Stimulated activated CD4-positive, alpha-beta T cell treated with anti-CD3 and anti-CD28 coated beads, Interleukin-1b, Interleukin-23, amount 100 ng/mL, for 4 hours (primary cell): ENCODE measurements at regions not wholly inside any gene's neighbourhood (a gene's known extent, or its start where the extent isn't known, plus 50 kb on each side); places are given as distances from the start of the nearest gene placed in this dataset.

Source experiments
- DNase-seq, 2 donors: peaks; one replicate each; pipeline ENCODE4 v3.0.0-alpha.2; 2020; ENCODE audit warnings: low read depth in 2 of 2

GRCh38 chr12:77777274-77777673, 53.4 kb upstream of the NAV3 start:
- DNase-seq, result no peak

DNA sequence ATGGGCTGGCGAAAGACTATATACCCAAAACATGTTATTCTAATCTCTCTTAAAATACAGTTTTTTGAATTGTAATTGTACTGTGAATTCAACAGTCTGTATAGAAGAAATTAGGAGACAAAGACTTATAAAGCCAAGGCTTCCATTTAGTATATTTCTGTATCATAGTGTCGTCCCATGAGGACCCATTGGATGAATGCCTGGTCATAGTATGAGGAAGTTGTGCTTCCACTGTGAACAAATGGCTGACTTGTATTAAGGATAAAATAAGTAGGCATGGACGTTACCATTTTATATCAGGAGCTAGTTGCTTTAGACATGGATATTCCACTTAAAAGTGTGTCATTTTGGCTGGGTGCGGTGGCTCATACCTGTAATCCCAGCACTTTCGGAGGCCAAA, 55.9 kb upstream of the NAV3 start:
- no peak for DNase-seq

- DNase-seq, result no peak
These were observed 57.9 kb upstream of the NAV3 start for GRCh38 chr12:77772676-77773298.

DNA sequence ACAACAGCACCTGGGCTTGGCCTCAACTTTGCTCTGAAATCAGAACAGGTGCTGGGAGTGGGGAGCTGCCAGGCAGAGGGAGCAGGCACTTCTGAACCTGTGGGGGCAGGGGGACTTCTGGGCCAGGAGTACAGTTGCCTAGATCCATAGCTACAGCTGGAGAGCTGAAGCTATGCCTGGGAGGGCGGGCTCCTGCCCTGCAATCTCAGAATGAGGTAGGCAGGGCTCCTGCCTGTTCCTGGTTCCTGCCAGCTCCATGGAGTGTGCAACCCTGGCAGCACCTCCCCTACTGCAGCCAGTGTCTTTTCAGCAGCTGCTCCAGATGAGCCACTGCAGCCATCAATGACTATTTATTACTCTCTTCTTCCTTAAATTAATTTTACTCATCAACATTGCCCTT, 62.1 kb upstream of the NAV3 start:
- no peak for DNase-seq

- DNase-seq, result no peak
These were observed 62.8 kb upstream of the NAV3 start for GRCh38 chr12:77767756-77768343.

DNA sequence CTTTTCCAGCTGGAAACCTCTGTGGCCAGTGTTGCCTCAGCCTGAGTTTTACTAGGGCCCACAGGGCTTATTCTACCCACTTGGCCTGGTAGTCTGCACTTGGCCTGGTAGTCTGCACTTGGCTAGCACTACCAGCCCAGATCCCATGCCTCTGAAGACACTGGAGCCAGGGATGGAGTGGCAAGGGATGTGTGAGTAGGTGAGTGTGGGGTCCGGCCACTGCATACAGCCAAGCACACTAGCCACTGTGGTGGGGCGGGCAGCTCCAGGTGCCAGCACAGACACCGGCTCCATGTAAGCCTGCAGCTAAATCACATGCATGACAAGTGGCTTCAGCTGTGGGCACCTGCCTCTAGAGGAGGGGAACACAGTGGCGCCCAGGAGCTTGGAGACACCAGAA, 63.4 kb upstream of the NAV3 start:
- DNase-seq, result no peak

GRCh38 chr12:77766224-77766623, 64.5 kb upstream of the NAV3 start:
- no peak for DNase-seq

DNA sequence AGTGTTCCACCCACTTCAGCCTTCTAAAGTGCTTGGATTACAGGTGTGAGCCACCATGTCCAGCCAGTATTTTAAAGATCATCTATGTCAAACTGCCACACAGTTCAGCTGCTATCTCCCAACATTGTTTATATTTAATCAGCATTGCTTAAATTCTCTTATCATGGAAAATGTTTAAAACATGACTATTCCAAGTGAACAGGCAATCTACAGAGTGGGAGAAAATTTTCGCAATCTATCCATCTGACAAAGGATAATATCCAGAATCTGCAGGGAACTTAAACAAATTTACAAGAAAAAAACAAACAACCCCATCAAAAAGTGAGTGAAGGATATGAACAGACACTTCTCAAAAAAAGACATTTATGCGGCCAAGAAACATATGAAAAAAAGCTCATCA, 69.4 kb upstream of the NAV3 start:
- no peak for DNase-seq

DNA sequence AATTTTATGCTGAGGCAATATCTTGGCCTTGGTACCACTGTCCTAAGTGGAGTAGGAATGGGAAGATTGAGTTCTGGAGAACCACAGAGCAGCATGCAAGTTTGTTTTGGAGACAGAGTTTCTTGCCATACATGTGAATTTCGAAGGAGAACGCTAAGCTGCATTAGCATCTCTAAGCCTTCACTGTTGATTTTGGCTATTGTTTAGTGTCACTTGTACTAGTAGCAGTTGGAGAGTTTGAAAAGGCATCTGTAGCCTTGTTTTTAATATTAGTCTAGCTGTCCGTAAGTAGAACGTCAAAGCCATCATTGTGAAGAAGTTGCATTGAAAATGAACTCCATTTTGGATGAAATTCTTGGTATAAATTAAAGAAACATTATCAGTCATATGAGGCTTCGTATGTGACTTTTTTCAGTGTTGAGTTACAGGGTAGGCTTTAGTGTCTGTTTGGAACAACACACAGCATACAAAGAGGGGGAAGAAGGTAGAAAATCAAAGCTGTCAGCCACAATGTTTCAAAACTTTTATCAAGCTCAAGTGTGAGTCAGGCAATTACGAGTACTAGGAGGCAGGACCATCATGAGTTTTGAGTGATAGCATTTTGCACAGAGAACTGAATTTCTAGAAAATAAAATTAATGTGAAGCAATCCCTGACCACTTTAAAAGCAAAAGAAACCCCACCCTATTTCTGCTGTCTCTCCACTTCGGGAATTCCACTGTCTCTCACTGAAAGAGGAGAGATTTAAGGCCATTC, 70.2 kb upstream of the NAV3 start:
- no peak for DNase-seq

GRCh38 chr12:77754086-77754485, 76.6 kb upstream of the NAV3 start:
- DNase-seq, result no peak

DNA sequence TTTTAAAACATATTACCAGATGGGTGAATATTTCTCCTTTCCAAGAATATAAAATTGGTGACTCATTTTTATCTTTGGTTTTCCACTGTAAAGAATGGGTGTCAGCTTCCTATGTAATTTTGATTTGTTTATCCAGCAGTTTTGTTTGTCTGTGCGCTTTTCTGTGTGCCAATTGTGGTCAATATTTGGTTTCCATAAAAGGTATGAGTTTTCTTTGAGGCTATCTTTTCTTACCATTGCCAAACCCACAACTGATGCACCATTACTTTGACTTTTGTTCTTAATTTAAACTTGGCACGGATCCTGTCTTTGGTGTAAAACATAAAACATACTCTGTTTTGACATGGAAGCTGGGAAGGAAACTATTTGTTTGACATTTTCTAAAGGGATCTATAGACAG, 78.8 kb upstream of the NAV3 start:
- DNase-seq, result no peak

DNA sequence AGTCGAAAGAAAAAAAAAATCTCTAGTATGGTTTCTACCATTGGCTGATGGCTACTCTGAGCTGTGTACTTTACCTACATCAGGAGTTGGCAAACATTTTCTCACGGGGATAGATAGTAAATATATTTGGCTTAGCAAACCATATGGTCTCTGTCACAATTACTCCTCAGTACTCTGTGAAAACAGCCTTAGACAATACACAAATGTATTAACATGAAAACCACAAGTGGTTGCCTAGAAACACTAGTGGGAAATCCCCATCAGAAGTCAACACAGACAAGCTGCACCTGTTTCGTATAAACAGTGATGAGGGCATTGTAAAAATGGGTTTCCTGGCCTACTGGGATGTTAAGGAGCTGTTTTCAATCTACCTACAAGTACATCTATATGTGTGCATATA, 84.6 kb upstream of the NAV3 start:
- no peak for DNase-seq

GRCh38 chr12:77745624-77746023, 85.1 kb upstream of the NAV3 start:
- DNase-seq, result no peak

- no peak for DNase-seq
These were observed 88.1 kb upstream of the NAV3 start for GRCh38 chr12:77742631-77743030.

- no peak for DNase-seq
These were observed 88.6 kb upstream of the NAV3 start for GRCh38 chr12:77741974-77742517.

DNA sequence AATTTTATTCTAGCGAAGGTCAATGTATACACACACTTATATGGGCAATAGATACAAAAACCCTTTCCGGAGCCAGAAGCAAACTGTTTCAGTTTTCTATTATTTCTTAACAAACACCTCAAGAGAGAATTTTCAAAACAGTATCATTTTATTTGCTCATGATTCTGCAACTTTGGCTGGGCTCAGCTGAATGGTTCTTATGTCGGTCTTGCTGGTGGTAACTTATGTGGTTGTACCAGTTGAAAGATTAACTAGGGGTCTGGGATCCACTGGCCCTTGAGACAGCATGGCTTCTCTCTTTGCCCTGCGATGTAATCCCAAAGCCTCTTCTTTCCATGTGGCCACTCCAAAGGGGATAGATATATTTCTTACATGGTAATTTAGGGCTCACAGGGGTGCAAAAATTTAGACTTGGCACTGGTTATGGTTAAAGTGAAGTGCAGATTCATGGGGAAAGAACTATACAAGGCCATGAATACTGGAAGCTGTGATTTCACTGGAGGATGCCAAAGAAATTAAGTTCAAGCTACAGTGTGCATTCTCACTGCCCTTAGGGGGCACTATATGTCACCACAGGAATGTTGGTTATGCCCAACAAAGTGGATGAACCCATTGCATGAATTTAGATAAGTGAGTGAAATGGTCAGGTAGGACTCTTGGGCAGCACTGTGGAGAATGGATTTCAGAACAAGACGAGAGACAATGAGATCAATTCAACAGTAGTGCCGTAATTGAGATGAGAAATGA, 94.3 kb upstream of the NAV3 start:
- DNase-seq, result no peak

DNA sequence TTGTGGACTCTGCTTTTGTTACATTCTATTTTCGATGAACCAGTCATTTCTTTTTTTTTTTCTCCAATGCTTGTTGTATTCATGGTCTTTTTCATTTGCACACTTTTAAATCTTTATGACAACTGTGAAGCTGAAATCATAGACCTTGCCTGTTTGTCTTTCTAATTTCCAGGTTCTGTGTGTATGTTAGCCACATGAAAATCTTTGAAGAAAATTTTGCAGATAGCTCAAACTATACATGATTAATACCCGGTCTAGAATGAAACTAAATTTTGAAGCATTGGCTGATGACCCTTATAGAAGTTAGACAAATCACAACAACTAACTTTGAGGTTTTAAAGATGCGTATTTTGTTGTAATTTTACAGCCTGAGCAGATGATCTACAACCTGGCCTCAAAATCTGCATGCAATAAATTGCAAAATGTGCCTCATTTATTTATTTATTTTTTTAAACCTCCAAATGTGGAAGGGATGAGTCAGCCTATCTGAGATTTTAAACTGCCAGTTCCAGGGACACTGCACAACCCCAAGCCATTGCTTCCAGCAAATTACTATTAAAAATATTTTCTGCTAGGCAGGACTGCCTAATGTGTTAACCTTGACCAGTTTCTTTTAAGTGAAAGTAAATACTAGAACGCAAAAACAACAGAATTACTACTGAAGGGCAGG, 96.3 kb upstream of the NAV3 start:
- no peak for DNase-seq

- no peak for DNase-seq
These were observed 102.7 kb upstream of the NAV3 start for GRCh38 chr12:77728018-77728417.

- DNase-seq, result no peak
These were observed 103.2 kb upstream of the NAV3 start for GRCh38 chr12:77727442-77728001.

GRCh38 chr12:77725611-77726010, 105.1 kb upstream of the NAV3 start:
- DNase-seq, result no peak

DNA sequence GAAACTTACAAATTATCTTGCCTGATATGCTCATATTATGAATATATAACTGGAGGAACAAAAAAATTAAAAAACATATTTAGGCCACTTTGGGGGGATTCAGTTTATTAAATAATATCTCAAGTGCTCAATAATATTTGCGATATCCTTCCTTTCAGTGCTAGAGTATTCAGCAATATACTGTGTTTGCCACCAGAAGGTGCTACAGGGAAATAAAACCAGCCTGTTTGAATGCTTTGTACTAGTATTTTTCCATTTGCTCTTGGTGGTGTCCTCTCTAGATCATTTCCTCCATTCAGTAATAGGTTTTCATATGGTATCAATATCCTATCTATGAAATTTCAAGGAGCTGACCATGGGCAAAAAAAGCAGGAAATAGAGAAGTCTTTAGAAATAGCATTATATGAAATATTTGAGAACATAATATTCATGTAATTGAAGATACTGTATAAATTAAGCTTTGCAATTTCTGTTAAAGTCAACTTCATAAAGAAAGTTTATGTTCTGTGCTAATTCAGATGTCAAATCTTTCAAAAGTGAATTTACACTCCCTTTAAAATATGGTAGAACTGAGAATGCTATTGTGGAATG, 106.2 kb upstream of the NAV3 start:
- DNase-seq, result no peak
